ENCODE measurements at regions not wholly inside any gene's neighbourhood (a gene's known extent, or its start where the extent isn't known, plus 50 kb on each side); places are given as distances from the start of the nearest gene placed in this dataset.

- no peak for DNase-seq
Measured at GRCh38 chr7:3235322-3235721, 65.7 kb upstream of the SDK1 start.

- DNase-seq: no peak
Measured at GRCh38 chr7:3236268-3236667, 64.8 kb upstream of the SDK1 start.

- DNase-seq: no peak
Measured at GRCh38 chr7:3238525-3239210, 62.4 kb upstream of the SDK1 start.

GRCh38 chr7:3239291-3239691 lies 61.8 kb upstream of the SDK1 start:
- DNase-seq: no peak

GRCh38 chr7:3240826-3241430 lies 60.1 kb upstream of the SDK1 start:
- DNase-seq: no peak

GRCh38 chr7:3241686-3242258 lies 59.3 kb upstream of the SDK1 start:
- no peak for DNase-seq

- DNase-seq: no peak
Measured at GRCh38 chr7:3242398-3242972, 58.6 kb upstream of the SDK1 start.

GRCh38 chr7:3243256-3243655 lies 57.8 kb upstream of the SDK1 start:
- no peak for DNase-seq

GRCh38 chr7:3243680-3244079 lies 57.4 kb upstream of the SDK1 start:
- DNase-seq: no peak

- DNase-seq: no peak
Measured at GRCh38 chr7:3244241-3244814, 56.7 kb upstream of the SDK1 start.

GRCh38 chr7:3245077-3245476 lies 56.0 kb upstream of the SDK1 start:
- DNase-seq: no peak

GRCh38 chr7:3245721-3246120 lies 55.3 kb upstream of the SDK1 start:
- no peak for DNase-seq

- no peak for DNase-seq
Measured at GRCh38 chr7:3246127-3246526, 54.9 kb upstream of the SDK1 start.

- DNase-seq: no peak
Measured at GRCh38 chr7:3246651-3247050, 54.4 kb upstream of the SDK1 start.

GRCh38 chr7:3250725-3251124 lies 50.3 kb upstream of the SDK1 start:
- no peak for DNase-seq
